Endodermal cell (in vitro differentiated cells): ENCODE measurements at regions not wholly inside any gene's neighbourhood (a gene's known extent, or its start where the extent isn't known, plus 50 kb on each side); places are given as distances from the start of the nearest gene placed in this dataset.

Experiments used
- DNase-seq: peaks from one replicate; pipeline ENCODE4 v3.0.0-alpha.2; 2017
- H3K27ac ChIP-seq: 2 replicates; pipeline ENCODE4 v1.5.1; 2013; ENCODE audit warnings: mild to moderate bottlenecking, low read depth, low read length, moderate library complexity
- H3K27me3 ChIP-seq: 2 replicates; pipeline ENCODE4 v1.6.1; 2013; ENCODE audit warnings: mild to moderate bottlenecking, low read length, moderate library complexity; ENCODE audit not compliant: insufficient read depth, control insufficient read depth, poor library complexity, severe bottlenecking
- H3K36me3 ChIP-seq: 2 replicates; pipeline ENCODE4 v1.7.0; 2013; ENCODE audit warnings: mild to moderate bottlenecking, low read length, moderate library complexity; ENCODE audit not compliant: control insufficient read depth, insufficient read depth
- H3K4me1 ChIP-seq: one replicate; pipeline ENCODE4 v1.7.0; 2013; ENCODE audit warnings: low read length; ENCODE audit not compliant: control insufficient read depth, insufficient read depth
- H3K4me3 ChIP-seq: 2 replicates; pipeline ENCODE4 v1.5.1; 2013; ENCODE audit warnings: mild to moderate bottlenecking, low read length, moderate library complexity
- H3K9ac ChIP-seq: 2 replicates; pipeline ENCODE4 v1.6.1; 2013; ENCODE audit warnings: mild to moderate bottlenecking, low read length, moderate library complexity; ENCODE audit not compliant: poor library complexity, severe bottlenecking; ENCODE audit errors: extremely low read depth
- H3K9me3 ChIP-seq: 2 replicates; pipeline ENCODE4 v1.6.1; 2013; ENCODE audit warnings: mild to moderate bottlenecking, low read length, moderate library complexity; ENCODE audit not compliant: control insufficient read depth
- H3K27ac Mint-ChIP-seq: 2 replicates; pipeline ENCODE4 v1.8.0; 2020; ENCODE audit warnings: mixed read lengths
- H3K27me3 Mint-ChIP-seq: 2 replicates; pipeline ENCODE4 v1.8.0; 2021; ENCODE audit warnings: mild to moderate bottlenecking, mixed read lengths; ENCODE audit not compliant: insufficient read depth
- H3K36me3 Mint-ChIP-seq: 2 replicates; pipeline ENCODE4 v1.8.0; 2020; ENCODE audit warnings: low read depth, mixed read lengths
- H3K4me1 Mint-ChIP-seq: 2 replicates; pipeline ENCODE4 v1.8.0; 2020; ENCODE audit warnings: mixed read lengths
- H3K4me3 Mint-ChIP-seq: 2 replicates; pipeline ENCODE4 v1.8.0; 2020; ENCODE audit warnings: mild to moderate bottlenecking, moderate library complexity, mixed read lengths
- H3K9me3 Mint-ChIP-seq: 2 replicates; pipeline ENCODE4 v1.8.0; 2020; ENCODE audit warnings: mild to moderate bottlenecking, mixed read lengths
- WGBS, 2 experiments: methylation state at CpG; one replicate each; pipeline versions ENCODE4 v1.1.5 to v1.1.7; 2013; ENCODE audit warnings: missing lambda C conversion rate in 2 of 2, mixed read lengths in 1 of 2; ENCODE audit not compliant: insufficient coverage in 1 of 2, insufficient read length in 1 of 2; 5-methylcytosine and 5-hydroxymethylcytosine counted together
- TF ChIP-seq, protein P1 (sequence below): fragments of 200-600 bp; sonication (generic); conservative IDR thresholded peaks from 2 replicates; pipeline ENCODE4 v1.5.0; 2021; ENCODE audit warnings: antibody characterized with exemption, mild to moderate bottlenecking

DNA sequence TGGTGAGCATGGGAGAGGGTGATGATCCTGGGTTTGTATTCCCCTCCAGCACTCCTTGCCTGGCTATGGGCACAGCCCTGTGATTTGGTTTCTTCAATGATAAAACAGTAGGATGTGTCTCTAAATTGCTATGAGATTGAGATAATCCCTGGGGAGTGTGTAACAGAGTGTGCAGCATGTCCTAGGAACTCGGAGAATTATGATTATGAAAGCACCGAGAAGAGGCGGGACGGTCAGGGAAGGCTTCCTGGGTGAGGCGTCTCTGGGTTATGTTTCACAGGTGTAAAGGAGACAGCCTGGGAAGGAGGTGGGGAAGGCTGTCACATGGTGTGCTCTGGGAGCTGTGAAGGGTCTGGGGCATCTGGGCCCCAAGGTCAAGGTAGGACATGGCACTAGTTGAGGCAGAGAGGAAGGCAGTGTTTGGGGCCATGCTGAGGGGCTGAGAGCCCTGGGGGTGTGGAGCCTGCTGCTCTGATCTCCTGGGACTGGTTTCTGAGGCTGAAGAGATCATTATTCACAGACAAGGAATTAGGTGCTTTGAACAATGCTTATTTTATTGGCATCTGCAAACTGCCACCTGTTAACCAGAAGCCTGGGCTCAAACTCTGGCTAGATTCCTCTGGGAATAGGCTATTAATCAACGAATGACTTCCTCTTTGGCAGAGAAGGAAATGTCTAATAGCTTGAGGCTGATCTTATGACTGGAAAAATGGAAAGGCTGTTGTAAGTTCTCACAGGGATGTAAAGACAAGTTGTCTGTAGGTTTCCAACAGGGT, 73.8 kb upstream of the IL12B start:
- 84 to 92% methylated on average over 6 of the region's 6 CpGs for WGBS, 2 experiments
- no peak for DNase-seq

DNA sequence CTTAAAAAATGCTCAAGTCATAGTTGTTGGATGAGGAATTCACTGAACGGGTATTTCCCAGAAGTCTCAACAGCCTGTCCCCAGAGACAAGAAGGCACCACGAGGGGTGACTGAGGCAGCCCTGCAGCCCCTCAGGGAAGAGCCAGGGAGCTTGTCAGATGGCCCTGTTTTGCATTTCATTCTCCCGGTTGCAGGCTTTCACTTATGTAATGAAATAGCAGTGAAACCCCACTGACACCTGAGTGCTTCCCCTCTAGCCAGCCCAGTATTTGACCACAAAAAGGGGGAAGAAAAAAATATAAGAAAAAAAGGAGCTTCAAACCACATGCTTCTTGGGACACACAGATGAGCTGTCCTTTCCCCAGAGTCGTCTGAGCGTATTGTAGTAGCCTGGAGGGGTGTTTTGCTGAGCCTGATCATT, 75.3 kb upstream of the IL12B start:
- H3K27ac ChIP-seq = no peak overlapping the region
- no peaks in the 10 kb centered on the region for H3K27me3 ChIP-seq
- H3K36me3 Mint-ChIP-seq = no peaks in the 10 kb centered on the region
- H3K9ac ChIP-seq = no peak overlapping the region
- H3K36me3 ChIP-seq = no peaks in the 10 kb centered on the region
- H3K9me3 Mint-ChIP-seq = no peaks in the 10 kb centered on the region
- 81 to 100% methylated on average over 1 to 5 of the region's 5 CpGs for WGBS, 2 experiments
- H3K4me1 ChIP-seq = no peaks in the 10 kb centered on the region
- DNase-seq = no peak
- no peak overlapping the region for H3K4me3 Mint-ChIP-seq
- no peak overlapping the region for H3K4me3 ChIP-seq
- TF ChIP-seq, protein P1, sequence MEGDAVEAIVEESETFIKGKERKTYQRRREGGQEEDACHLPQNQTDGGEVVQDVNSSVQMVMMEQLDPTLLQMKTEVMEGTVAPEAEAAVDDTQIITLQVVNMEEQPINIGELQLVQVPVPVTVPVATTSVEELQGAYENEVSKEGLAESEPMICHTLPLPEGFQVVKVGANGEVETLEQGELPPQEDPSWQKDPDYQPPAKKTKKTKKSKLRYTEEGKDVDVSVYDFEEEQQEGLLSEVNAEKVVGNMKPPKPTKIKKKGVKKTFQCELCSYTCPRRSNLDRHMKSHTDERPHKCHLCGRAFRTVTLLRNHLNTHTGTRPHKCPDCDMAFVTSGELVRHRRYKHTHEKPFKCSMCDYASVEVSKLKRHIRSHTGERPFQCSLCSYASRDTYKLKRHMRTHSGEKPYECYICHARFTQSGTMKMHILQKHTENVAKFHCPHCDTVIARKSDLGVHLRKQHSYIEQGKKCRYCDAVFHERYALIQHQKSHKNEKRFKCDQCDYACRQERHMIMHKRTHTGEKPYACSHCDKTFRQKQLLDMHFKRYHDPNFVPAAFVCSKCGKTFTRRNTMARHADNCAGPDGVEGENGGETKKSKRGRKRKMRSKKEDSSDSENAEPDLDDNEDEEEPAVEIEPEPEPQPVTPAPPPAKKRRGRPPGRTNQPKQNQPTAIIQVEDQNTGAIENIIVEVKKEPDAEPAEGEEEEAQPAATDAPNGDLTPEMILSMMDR = no peak
- H3K27me3 Mint-ChIP-seq = no peaks in the 10 kb centered on the region
- H3K4me1 Mint-ChIP-seq = peaks cover 10% of the 10 kb centered on the region
- H3K27ac Mint-ChIP-seq = no peak overlapping the region
- H3K9me3 ChIP-seq = no peaks in the 10 kb centered on the region

More for the DNA sequence above, 73.8 kb upstream of the IL12B start:
- Mint-ChIP-seq H3K27ac (no peak overlapping the region), H3K36me3 (no peaks in the 10 kb centered on the region), H3K4me3 (no peak overlapping the region), H3K9me3 (no peaks in the 10 kb centered on the region), H3K4me1 (peaks cover 9% of the 10 kb centered on the region), H3K27me3 (no peaks in the 10 kb centered on the region)
- TF ChIP-seq, protein P1 = no peak
- Histone ChIP-seq H3K27me3 (no peaks in the 10 kb centered on the region), H3K4me1 (no peaks in the 10 kb centered on the region), H3K9me3 (no peaks in the 10 kb centered on the region), H3K27ac (no peak overlapping the region), H3K36me3 (no peaks in the 10 kb centered on the region), H3K9ac (no peak overlapping the region), H3K4me3 (no peak overlapping the region)

DNA sequence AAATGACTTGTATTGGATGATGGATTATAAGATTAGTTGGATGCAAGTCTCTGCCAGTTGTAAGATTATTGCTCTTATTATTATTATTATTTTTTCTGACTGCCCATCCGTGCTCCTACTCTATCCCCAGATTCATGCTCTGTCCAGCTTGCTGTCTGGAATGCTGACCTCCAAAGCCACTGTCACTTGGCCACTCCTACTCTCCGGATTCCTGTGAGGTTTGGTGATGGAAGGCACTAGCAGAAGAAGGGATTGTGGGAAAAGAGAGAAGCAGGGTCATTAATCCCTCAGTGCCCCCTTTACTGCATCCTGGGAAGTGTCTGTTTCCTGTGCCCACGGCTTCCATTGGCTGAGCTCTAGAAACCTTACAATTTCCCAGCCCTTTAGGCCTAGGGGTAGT, 76.3 kb upstream of the IL12B start:
- no peak overlapping the region for H3K27ac Mint-ChIP-seq
- WGBS, 2 experiments = 88 to 100% methylated on average over 1 to 3 of the region's 3 CpGs

More for the DNA sequence above, 76.3 kb upstream of the IL12B start:
- Mint-ChIP-seq H3K9me3 (no peaks in the 10 kb centered on the region), H3K27me3 (no peaks in the 10 kb centered on the region), H3K36me3 (no peaks in the 10 kb centered on the region), H3K4me3 (no peak overlapping the region), H3K4me1 (peaks cover 15% of the 10 kb centered on the region)
- Histone ChIP-seq H3K4me1 (no peaks in the 10 kb centered on the region), H3K9me3 (no peaks in the 10 kb centered on the region), H3K27me3 (no peaks in the 10 kb centered on the region), H3K36me3 (no peaks in the 10 kb centered on the region), H3K9ac (no peak overlapping the region), H3K27ac (no peak overlapping the region), H3K4me3 (no peak overlapping the region)
- TF ChIP-seq, protein P1 = no peak
- DNase-seq = no peak
